Islet of Langerhans (tissue), 1 donor: ENCODE measurements at regions not wholly inside any gene's neighbourhood (a gene's known extent, or its start where the extent isn't known, plus 50 kb on each side); places are given as distances from the start of the nearest gene placed in this dataset.

Source experiments
- FAIRE-seq: peaks from one replicate; lab custom pipeline; 2011; peaks lifted over from hg19 to GRCh38; lab: Jason Lieb, UNC

DNA sequence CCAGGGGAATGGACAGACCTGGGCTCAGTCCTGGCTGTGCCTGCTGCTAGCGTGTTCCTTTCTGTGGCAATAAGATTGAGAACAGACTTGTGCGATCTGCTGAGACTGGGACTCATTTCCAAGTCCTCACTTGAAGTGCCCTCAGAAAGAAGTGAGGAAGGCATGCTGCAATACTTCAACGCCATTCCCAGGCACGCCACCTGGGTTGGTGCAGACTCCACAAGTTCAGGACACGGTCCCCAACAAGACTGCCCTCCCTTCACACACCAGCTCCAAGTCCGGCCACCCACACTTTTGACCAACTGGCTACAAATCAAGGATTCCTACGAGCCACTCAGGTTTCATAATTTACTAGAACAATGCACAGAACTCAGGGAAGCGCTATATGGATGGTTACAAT, 391.8 kb upstream of the SULF2 start:
- no peak for FAIRE-seq

- FAIRE-seq = no peak
These were observed 390.9 kb upstream of the SULF2 start for GRCh38 chr20:48176139-48176538.

- no peak for FAIRE-seq
These were observed 390.0 kb upstream of the SULF2 start for GRCh38 chr20:48175261-48175660.

GRCh38 chr20:48172357-48172702, 387.0 kb upstream of the SULF2 start:
- FAIRE-seq = no peak

- no peak for FAIRE-seq
These were observed 386.5 kb upstream of the SULF2 start for GRCh38 chr20:48171626-48172356.

DNA sequence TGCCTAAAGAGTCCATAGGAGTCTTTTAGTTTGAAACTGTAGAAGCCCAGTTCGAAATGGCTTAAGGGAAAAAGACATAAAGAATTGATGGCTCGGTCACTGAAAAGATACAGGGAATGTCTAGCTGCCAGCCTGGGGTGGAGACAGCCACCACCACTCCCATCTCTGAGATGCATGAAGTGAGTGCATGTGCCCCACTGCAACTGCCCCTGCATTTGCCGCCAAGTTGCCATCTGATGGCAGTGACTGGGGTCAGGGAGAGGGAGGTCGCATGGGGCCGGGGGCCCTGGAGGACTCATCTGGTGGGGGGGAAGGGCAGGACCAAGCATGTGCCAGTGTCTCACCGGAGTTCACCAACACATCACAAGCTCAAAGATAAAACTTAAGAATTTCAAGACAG, 385.8 kb upstream of the SULF2 start:
- no peak for FAIRE-seq

GRCh38 chr20:48170625-48171024, 385.3 kb upstream of the SULF2 start:
- FAIRE-seq = no peak

- no peak for FAIRE-seq
These were observed 384.5 kb upstream of the SULF2 start for GRCh38 chr20:48169650-48170225.

DNA sequence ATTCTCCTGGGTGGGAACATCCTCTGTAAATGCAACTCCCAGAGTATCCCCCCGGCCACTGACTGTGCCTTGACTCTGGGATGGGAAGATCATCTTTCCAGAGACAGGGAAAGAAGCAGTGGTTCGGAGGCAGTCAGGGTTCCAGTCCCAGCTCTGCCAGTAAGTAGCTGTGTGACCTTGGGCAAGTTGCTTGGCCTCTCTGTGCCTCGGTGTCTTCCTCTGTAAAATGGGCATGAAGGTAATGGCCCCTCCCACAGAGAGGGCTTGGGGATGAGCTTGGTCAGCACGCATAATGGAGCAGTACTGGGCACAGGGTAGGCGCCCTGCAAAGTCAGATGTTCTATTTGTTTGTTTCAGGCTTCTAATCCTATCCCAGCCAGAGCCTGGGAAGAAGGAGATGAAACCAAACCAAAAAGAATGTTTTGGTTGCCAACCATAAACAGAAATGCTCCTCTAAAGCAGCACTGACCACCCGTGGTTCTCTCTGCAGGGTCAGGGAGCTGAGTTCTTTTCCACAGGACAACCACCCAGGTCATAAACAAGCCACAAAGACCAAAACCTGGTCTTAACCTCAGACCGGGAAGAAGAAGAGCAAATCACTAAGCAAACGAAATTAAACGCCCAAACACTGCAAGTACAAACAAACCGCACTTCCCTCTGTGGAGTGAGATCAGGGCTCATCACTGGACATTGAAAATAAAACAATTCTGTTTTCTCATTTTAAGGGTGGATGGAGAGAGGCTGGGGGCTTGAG, 381.0 kb upstream of the SULF2 start:
- no peak for FAIRE-seq

DNA sequence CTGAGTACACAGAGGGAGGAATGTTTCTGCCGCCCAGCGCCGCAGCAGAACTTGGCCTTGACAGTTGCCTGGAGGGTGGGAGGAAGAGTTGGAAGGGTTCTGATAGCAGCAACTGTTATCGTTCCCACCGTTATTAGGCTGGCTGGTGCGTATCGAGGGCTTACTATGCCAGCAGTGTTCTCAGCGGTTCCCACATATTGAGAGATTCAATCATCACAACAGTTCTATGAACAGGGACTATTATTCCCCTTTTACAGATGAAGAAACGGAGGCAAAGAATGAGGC, 380.1 kb upstream of the SULF2 start:
- FAIRE-seq = no peak

- FAIRE-seq = no peak
These were observed 379.5 kb upstream of the SULF2 start for GRCh38 chr20:48164566-48165400.

GRCh38 chr20:48164034-48164433, 378.8 kb upstream of the SULF2 start:
- no peak for FAIRE-seq

DNA sequence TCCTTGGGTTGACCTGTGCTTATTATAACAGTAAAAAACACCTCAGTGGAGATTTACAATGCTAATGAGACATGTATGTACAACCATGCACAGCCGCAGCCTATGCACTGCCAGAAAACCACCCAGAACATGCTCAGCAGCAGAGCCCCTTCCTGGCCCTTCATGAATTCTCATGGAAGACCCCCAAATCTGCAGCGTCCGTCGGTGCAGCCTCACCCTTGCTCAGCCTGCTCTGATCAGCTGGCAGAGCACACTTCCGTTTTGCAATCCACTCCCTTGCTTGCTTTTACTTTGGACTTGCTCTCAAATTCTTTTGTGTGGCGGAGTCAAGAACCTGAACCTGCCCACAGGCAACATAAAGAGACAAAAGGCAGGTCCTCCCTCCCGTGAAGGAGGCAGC, 378.2 kb upstream of the SULF2 start:
- no peak for FAIRE-seq

DNA sequence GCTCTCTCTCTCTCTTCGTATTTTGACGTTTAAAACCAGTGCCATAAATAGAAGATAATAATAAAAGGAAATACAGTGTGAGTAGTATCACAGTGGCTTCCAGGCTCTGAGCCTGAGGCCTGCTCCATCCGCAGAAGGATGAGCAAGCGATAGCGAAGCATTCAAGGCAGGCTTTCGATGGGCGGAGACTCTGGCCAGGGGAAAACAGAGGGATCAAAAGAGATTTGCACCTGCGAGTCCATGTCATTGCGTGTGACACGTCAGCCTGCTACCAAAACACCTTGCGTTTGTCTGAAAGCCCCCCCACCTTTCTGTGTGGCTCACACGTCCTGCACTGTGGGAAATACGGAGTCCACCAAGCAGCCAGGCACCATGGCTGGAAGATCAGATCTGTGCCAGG, 377.3 kb upstream of the SULF2 start:
- FAIRE-seq = no peak

- no peak for FAIRE-seq
These were observed 374.1 kb upstream of the SULF2 start for GRCh38 chr20:48159145-48160008.

DNA sequence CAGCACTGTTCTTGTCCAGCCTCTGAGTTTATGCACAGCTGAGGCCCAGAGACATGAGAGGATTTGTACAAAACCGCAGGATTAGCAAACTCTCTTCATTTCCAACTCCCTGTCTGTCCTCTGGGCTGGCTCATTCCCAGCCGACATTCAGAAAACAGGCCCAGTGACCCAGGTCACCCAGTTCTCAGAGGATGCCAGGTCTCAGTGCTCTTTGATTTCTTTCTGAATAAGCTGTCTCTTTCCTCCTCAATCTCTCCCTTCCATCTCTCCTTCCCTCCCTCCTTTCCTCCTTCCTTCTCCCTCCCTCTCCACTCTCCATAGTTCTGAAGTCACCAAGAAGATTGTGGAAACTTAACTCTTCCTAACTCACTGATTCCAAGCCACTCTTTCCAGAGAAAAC, 372.7 kb upstream of the SULF2 start:
- no peak for FAIRE-seq

GRCh38 chr20:48156951-48157700, 371.8 kb upstream of the SULF2 start:
- FAIRE-seq = no peak

DNA sequence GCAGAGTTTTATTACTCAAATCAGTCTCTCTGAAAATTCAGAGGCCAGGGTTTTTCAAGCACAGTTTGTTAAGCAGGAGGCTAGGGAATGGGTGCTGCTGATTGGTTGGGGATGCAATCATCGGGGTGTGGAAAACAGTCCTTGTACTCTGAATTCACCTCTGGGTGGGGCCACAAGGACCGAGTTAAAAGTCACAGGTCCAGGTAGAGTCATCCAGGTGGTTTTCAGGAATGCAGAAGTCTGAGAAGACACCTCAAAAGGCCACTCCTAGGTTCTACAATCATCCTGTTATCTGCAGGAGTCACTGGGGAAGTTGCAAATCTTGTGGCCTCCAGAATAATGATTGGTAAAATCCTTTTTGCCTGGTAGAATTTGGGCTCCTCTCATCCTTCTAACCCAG, 371.2 kb upstream of the SULF2 start:
- FAIRE-seq = no peak

DNA sequence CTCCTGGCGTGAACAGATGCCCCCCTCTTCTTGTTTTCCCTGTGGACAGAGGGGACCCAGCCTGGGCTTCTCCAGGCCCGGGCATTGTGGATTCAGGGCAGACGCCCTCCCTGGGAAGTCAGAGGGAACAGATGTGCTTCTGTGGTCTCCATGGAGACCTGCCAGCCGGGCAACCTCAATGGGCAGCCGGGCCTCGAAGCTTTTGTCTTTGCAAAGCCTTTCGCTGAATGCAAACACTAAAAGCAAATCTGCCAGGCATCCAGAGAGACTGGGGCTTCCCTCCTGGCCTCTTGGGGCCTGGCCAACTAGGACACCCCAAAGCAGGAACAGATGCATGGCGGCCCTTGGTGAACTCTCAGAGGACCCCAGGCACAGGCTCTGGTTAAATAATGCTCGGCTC, 370.0 kb upstream of the SULF2 start:
- FAIRE-seq = no peak

DNA sequence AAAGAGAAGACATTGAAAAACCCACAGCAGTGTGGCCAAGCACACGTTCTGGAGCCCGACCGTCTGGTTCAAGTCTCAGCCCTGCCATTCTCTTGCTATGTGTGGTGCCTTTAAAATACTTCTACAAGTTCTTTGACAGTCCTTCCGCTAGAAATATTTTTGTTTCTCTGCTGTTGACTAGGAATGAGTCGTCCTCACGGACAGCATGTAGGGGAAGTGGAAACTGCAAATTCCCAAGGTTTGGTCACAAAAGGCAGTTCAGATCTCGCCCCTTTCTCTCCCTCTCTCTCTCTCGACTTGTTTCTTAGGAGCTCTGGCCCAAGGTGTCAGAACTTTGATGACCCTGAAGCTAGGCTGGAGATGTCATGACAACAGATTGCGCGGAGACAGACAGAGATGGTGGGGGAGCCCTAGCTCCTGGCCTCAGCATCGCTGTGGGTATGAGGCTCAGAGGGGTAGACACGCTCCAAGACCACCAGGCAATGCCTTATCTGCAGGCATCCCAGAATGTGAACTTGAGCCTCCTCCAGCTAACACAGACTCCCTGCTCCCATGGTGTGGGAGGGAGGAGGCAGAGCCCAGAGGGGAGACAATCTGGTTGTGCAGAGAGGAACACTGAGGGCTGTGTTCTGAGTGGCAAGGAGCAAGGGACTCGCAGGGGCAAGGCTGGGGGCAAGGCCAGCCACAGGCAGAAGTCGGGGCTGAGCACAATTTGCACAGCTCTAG, 368.9 kb upstream of the SULF2 start:
- FAIRE-seq = no peak

- FAIRE-seq = peak; percentile 97
These were observed 368.2 kb upstream of the SULF2 start for GRCh38 chr20:48153523-48153922.
